Activated CD8-positive, alpha-beta T cell treated with anti-CD3 and anti-CD28 coated beads, Interleukin-2, amount 10 ng/mL, durations not matched to agents 7 days and 5 days (primary cell): ENCODE measurements at regions not wholly inside any gene's neighbourhood (a gene's known extent, or its start where the extent isn't known, plus 50 kb on each side); places are given as distances from the start of the nearest gene placed in this dataset.
"Not testable (repeated sequence)": the region's sequence is repeated elsewhere in the genome, so short reads cannot be mapped to it uniquely, and the experiment has no call there.

Experiments used
- ATAC-seq: fragments of 150-1000 bp; cut with Tn5 transposase; one replicate; pipeline ENCODE4 v1.10.0; 2021; ENCODE audit warnings: moderate library complexity
- CTCF ChIA-PET: fragments of 350-600 bp; sonication (Branson Sonifier 250); formaldehyde crosslinking; loops from one replicate; lab custom pipeline; 2021; ENCODE audit warnings: antibody characterized with exemption; lab: Charles Lee
- POLR2A ChIA-PET: fragments of 350-600 bp; sonication (Branson Sonifier 250); formaldehyde crosslinking; loops from one replicate; lab custom pipeline; 2021; ENCODE audit warnings: antibody characterized with exemption; lab: Charles Lee
- DNase-seq: peaks from one replicate; pipeline ENCODE4 v3.0.0-alpha.2; 2020
- H3K27ac Mint-ChIP-seq: one replicate; pipeline ENCODE4 v1.8.0; 2021; ENCODE audit warnings: mild to moderate bottlenecking, mixed read lengths
- H3K27me3 Mint-ChIP-seq: one replicate; pipeline ENCODE4 v1.8.0; 2021; ENCODE audit warnings: low read depth, mixed read lengths
- H3K36me3 Mint-ChIP-seq: one replicate; pipeline ENCODE4 v1.8.0; 2021; ENCODE audit warnings: low read depth, mixed read lengths
- H3K4me1 Mint-ChIP-seq: one replicate; pipeline ENCODE4 v1.8.0; 2021; ENCODE audit warnings: low read depth, mixed read lengths
- H3K4me3 Mint-ChIP-seq: one replicate; pipeline ENCODE4 v1.8.0; 2021; ENCODE audit warnings: mild to moderate bottlenecking, mixed read lengths
- H3K9me3 Mint-ChIP-seq: one replicate; pipeline ENCODE4 v1.8.0; 2022; ENCODE audit warnings: mixed read lengths; ENCODE audit not compliant: insufficient read depth

DNA sequence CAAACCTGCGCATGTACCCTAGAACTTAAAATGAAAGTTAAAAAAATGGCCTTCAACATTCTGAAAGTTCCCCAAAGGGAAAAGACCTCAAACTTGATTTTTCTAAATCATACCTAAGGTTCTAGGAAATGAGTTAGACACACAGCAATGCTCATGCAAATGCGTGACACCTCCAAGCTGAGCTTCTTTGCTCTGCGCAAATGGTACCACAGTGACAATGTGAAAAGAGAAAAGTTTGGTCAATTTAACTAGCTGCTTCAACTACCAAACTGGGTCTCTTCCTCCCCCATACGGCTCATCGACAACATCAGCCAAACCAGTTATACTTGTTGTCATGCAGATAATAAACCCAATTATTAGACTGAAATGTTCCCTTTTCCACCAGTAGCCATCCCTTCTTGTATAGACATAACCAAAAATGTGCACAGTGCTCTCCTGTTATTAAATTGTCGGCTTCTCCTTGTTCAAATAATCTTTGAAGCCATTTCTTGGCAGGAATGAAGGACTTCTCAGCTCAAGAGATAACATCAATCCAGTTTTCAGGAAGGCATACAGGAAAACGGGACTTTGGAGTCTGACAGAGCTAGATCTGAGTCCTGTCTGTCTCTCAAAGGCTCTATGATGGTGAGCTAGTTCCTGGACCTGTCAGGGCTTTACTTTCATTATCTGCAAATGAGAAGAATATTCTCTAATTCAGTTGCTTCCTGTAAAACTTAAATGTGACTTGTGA lies 185.6 kb upstream of the NR3C1 start:
- ChIA-PET CTCF (interaction anchor here (1.4 to 1.5 kb wide), 2 partner anchors 10 to 12 kb away, joined by 3 to 4 read pairs; no protein-coding TSS in a partner anchor), POLR2A (interaction anchor here (1.3 kb wide), 1 partner anchor 9 kb away, joined by 4 read pairs; no protein-coding TSS in a partner anchor)
- ATAC-seq (no peak), DNase-seq (no peak)
- H3K9me3 Mint-ChIP-seq = no peaks in the 10 kb centered on the region
- H3K27ac Mint-ChIP-seq = peak overlapping the region; percentile 13
- H3K36me3 Mint-ChIP-seq = peaks cover 3% of the 10 kb centered on the region
- H3K4me1 Mint-ChIP-seq = peaks cover 45% of the 10 kb centered on the region
- no peak overlapping the region for H3K4me3 Mint-ChIP-seq
- no peaks in the 10 kb centered on the region for H3K27me3 Mint-ChIP-seq

DNA sequence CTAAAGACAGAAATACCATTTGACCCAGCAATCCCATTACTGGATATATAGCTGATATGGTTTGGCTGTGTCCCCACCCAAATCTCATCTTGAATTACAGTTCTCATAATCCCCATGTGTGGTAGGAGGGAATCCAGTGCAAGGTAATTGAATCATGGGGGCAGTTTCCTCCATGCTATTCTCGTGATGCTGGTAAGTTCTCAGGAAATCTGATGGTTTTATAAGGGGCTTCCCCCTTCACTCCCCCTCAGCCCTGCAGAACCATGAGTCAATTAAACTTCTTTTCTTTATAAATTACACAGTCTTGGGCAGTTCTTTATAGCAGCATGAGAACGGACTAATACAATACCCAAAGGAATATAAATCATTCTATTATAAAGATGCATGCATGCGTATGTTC lies 184.6 kb upstream of the NR3C1 start:
- H3K36me3 Mint-ChIP-seq, CTCF ChIA-PET, H3K27me3 Mint-ChIP-seq, H3K9me3 Mint-ChIP-seq, DNase-seq, H3K27ac Mint-ChIP-seq, ATAC-seq, H3K4me3 Mint-ChIP-seq: not testable (repeated sequence)
- POLR2A ChIA-PET = interaction anchor here (0.5 kb wide), 1 partner anchor 225 kb away, joined by 4 read pairs; no protein-coding TSS in a partner anchor
- H3K4me1 Mint-ChIP-seq = peaks cover 54% of the 10 kb centered on the region

DNA sequence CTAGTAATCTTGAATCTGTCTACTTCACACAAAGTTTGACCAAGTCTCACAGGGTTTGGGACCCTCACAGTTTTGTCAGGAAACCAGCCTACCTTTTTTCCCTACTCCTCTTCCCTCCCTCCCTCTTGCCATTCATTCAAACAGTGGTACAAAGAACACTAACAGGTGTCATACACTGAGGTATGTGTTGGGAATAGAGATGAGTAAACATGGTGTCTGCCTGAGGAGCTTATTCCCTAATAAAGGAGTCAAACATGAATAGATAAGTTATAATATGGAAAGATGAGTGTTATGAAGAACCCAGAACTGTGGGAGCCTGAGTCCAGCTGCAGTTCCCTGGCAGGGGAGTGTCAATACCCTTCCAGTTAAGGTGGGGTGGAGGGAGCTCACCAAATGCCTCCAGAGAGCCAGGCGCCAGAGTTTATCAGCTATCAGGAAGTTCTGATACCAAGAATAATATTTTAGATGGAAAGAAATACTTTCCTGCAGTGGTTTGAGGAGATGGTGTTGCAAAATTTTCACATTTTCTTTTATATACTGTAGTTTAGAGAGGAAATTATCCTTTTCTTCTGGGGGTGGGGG lies 183.4 kb upstream of the NR3C1 start:
- Mint-ChIP-seq H3K27ac (no peak overlapping the region), H3K9me3 (no peaks in the 10 kb centered on the region), H3K36me3 (peaks cover 3% of the 10 kb centered on the region), H3K4me1 (peaks cover 55% of the 10 kb centered on the region), H3K27me3 (no peaks in the 10 kb centered on the region), H3K4me3 (no peak overlapping the region)
- no peak for DNase-seq
- CTCF ChIA-PET = no interaction called here
- POLR2A ChIA-PET = no interaction called here
- no peak for ATAC-seq

DNA sequence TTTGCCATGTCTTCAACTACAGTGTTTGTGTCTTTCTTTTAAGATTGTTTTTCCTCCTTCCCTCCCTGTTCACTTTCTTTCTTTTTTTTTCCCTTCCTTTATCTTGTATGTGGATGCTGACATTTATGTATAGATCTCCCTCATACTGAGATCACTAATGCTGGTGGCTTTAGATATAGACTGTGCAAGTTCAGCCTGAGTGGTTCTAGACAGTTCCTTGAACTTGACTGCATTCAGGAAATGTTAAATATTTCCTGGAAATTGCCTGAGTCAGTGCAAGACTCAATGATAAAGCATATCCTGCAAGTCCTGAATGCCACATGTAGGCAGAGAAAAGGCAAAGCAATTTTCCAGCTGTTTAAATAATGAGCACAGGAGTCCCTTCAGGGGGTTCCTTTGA lies 182.5 kb upstream of the NR3C1 start:
- H3K4me1 Mint-ChIP-seq = peaks cover 55% of the 10 kb centered on the region
- ATAC-seq (peak; percentile 55), DNase-seq (no peak)
- H3K27me3 Mint-ChIP-seq = no peaks in the 10 kb centered on the region
- peak overlapping the region; percentile 0 for H3K4me3 Mint-ChIP-seq
- H3K36me3 Mint-ChIP-seq = peaks cover 3% of the 10 kb centered on the region
- peak overlapping the region; percentile 41 for H3K27ac Mint-ChIP-seq
- no peaks in the 10 kb centered on the region for H3K9me3 Mint-ChIP-seq
- ChIA-PET CTCF (interaction anchor here (1.0 kb wide), 1 partner anchor 239 kb away, joined by 3 read pairs; no protein-coding TSS in a partner anchor), POLR2A (no interaction called here)

DNA sequence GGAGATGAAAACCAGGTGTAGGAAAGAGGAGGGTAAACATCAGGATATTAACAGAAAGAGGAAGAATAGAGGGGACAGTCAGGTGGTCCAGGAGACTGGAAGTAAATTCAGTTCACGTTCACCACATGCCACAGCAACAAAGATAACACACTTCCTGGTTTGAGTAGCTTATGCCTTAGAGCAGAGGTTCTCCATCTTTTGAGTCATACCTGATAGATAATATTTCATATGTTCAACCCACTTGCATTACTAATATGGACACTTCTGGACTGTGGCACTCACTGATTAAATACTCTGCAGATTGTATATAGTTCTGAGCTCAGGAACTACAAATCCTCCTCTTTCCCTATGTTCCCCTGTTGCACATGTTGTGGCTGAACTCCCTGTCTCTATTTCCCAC lies 179.9 kb upstream of the NR3C1 start:
- no peak overlapping the region for H3K27ac Mint-ChIP-seq
- H3K9me3 Mint-ChIP-seq = no peaks in the 10 kb centered on the region
- no peaks in the 10 kb centered on the region for H3K27me3 Mint-ChIP-seq
- DNase-seq = no peak
- no peak overlapping the region for H3K4me3 Mint-ChIP-seq
- ATAC-seq = peak; percentile 48
- POLR2A ChIA-PET = no interaction called here
- peaks cover 42% of the 10 kb centered on the region for H3K4me1 Mint-ChIP-seq
- H3K36me3 Mint-ChIP-seq = no peaks in the 10 kb centered on the region
- CTCF ChIA-PET = no interaction called here

DNA sequence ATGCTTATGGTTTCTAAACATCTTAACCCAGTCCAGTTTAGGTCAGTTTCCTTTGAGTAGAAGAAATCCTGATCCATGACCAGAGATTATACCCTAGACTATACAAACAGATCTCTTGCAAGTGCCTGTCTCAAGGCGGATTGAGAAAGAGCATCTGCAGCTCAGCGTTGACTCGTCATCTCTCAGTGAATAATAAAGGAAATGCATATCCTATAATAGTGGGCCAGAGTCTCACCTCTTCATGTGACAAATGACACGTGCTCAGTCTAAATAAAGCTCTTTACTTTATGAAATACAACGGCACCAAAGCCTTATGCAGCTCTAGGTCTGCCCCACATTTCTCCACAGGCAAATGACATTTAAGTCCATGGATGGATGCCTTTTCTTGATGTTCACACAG lies 179.4 kb upstream of the NR3C1 start:
- Mint-ChIP-seq H3K4me3 (no peak overlapping the region), H3K4me1 (peaks cover 39% of the 10 kb centered on the region), H3K9me3 (no peaks in the 10 kb centered on the region), H3K27me3 (no peaks in the 10 kb centered on the region), H3K27ac (no peak overlapping the region), H3K36me3 (no peaks in the 10 kb centered on the region)
- DNase-seq (no peak), ATAC-seq (no peak)
- POLR2A ChIA-PET = interaction anchor here (0.6 kb wide), 1 partner anchor 16 kb away, joined by 3 read pairs; no protein-coding TSS in a partner anchor
- CTCF ChIA-PET = no interaction called here

DNA sequence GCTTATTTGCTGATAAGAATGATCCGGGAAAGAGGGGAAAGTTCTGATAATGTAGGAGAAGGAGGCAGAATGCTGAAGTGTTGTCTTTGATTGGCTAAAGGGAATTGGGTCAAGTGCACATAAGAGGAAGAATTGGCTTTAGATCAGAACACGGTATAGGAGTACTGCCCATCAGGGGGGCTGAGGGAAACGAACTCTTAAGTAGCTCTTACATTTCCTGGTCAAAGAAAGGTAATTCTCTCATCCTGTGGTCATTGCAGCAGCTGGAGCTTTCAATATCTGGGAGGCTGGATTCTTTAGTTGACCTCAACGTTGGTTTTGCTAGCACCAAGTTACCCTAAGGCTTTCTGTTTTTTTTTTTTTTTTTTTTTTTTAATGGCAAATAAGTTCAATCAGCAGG lies 178.7 kb upstream of the NR3C1 start:
- peaks cover 36% of the 10 kb centered on the region for H3K4me1 Mint-ChIP-seq
- ATAC-seq (no peak), DNase-seq (no peak)
- no peaks in the 10 kb centered on the region for H3K36me3 Mint-ChIP-seq
- no peak overlapping the region for H3K27ac Mint-ChIP-seq
- H3K4me3 Mint-ChIP-seq = no peak overlapping the region
- H3K9me3 Mint-ChIP-seq = no peaks in the 10 kb centered on the region
- POLR2A ChIA-PET = interaction anchor here (0.6 kb wide), 1 partner anchor 16 kb away, joined by 3 read pairs; no protein-coding TSS in a partner anchor
- H3K27me3 Mint-ChIP-seq = no peaks in the 10 kb centered on the region
- CTCF ChIA-PET = no interaction called here

DNA sequence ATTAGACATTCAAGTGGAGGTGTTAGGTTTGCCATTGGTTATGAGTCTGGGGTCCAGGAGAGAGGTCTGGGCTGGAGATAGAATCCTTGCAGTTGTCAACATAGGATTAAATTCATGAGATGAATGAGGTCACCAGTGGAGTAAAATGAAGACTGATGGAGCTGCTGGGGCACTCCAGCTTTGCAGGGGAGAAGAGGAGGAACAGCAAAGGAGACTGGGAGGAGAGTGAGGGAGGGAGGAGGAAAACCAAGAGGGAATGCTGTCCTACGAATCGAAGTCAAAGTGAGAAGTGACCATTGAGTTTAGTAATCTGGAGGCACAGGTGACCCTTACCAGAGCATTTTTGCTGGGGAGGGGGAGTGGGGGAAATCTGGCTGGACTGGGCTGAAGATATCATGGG lies 178.2 kb upstream of the NR3C1 start:
- CTCF ChIA-PET = no interaction called here
- POLR2A ChIA-PET = no interaction called here

DNA sequence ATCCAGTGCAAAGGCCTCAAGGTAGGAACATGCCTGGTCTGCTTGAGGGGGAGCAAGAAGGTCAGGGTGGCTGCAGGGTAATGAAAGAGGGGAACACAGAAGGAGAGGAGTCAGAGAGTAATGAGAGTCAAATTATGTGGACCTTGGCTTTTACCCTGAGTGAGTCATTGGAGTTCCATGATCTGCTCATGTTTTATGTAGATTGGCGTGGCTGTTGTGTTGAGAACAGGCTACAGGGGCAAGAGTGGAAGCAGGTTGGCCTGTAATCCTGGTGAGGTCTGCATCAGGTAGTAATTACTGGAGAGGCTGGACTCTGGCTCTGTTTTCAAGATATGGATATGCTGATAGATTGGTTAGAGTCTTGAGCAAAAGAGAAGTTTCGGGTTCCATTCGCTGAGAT lies 177.7 kb upstream of the NR3C1 start:
- Mint-ChIP-seq H3K27ac (no peak overlapping the region), H3K4me1 (peaks cover 27% of the 10 kb centered on the region), H3K27me3 (no peaks in the 10 kb centered on the region), H3K36me3 (no peaks in the 10 kb centered on the region), H3K9me3 (no peaks in the 10 kb centered on the region), H3K4me3 (no peak overlapping the region)
- CTCF ChIA-PET = no interaction called here
- no peak for DNase-seq
- ATAC-seq = no peak
- POLR2A ChIA-PET = no interaction called here

More for the DNA sequence above, 178.2 kb upstream of the NR3C1 start:
- DNase-seq (no peak), ATAC-seq (no peak)
- Mint-ChIP-seq H3K27ac (no peak overlapping the region), H3K9me3 (no peaks in the 10 kb centered on the region), H3K4me1 (peaks cover 32% of the 10 kb centered on the region), H3K4me3 (no peak overlapping the region), H3K36me3 (no peaks in the 10 kb centered on the region), H3K27me3 (no peaks in the 10 kb centered on the region)

DNA sequence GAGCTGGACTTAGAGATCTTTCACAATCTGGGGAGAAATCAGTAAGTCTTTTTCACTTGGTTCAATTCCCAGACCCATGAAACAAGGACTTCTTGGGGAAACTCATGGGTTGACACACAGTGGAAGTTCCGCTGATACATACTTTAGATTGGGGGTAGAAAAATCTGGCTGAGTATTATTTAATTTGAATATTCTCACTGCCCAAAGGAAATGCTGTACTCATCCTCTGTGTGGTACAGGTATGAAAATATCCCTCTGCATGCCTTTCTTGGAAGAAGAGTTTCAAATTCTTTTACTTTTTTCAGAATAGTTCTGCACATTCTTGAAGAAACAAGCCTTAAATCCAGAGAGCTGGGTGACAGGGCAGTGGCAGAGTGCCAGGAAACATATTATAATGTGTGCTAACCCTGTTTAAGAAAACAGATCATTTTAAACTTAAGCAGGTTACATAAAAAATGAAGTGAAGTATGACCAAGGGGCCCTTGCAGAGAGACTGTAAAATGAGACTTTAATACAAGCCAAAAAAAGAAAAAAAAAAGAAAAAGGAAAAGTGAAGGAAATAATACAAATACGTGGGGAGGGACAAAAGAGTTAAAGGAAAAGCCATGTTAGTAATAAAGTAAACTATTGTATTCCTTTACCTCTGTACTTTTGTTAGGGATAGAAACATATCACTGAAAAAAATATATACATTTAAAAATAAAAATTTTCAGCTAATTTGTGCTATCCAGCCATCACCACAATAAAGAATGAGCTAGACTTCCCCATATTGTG lies 173.4 kb upstream of the NR3C1 start:
- no peak for ATAC-seq
- ChIA-PET CTCF (interaction anchor here (1.3 kb wide), 1 partner anchor 13 kb away, joined by 4 read pairs; no protein-coding TSS in a partner anchor), POLR2A (no interaction called here)
- Mint-ChIP-seq H3K9me3 (no peaks in the 10 kb centered on the region), H3K36me3 (no peaks in the 10 kb centered on the region), H3K27ac (no peak overlapping the region), H3K27me3 (peaks cover 8% of the 10 kb centered on the region), H3K4me1 (no peaks in the 10 kb centered on the region), H3K4me3 (no peak overlapping the region)
- no peak for DNase-seq

DNA sequence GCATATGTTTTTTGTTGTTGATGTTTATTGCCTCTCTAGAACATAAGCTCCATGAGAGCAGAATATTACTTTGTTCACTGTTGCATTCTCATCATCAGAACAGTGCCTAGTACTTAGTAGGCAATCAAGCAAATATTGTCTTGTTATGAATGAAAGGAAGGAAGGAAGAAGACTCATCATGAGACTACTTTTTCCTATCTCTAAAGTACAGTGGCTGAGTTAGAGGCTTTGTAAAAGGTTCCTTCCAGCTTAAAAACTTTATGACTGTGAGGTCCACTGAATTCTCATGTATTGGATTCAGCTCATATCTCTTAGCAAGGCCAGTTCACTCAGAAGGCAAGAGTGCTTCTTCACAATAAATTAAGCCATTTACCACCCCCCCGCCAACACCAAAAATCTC lies 171.8 kb upstream of the NR3C1 start:
- Mint-ChIP-seq H3K27ac (no peak overlapping the region), H3K4me1 (no peaks in the 10 kb centered on the region), H3K4me3 (no peak overlapping the region), H3K36me3 (no peaks in the 10 kb centered on the region), H3K27me3 (peaks cover 10% of the 10 kb centered on the region), H3K9me3 (no peaks in the 10 kb centered on the region)
- DNase-seq (no peak), ATAC-seq (no peak)
- ChIA-PET POLR2A (no interaction called here), CTCF (no interaction called here)

DNA sequence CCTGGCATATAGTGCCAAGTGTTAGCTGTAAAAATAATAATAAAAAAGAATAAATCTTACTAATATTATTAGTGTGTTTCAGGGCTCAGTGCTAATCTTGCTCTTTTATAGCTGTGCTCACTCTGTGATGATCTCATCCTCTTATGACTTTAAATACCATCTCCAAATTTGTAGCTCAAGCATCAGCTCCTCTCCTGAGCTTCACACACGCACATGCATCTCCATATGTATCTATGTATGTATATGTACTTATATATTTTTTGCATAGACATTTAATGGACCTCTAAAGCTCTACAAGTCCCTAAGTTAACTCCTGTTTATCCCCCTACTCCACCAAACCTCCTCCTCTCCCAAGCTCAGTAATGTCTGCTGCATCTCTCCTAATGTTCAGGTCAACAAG lies 170.8 kb upstream of the NR3C1 start:
- ATAC-seq (no peak), DNase-seq (no peak)
- no peak overlapping the region for H3K27ac Mint-ChIP-seq
- CTCF ChIA-PET = no interaction called here
- POLR2A ChIA-PET = no interaction called here
- H3K9me3 Mint-ChIP-seq = no peaks in the 10 kb centered on the region
- H3K4me1 Mint-ChIP-seq = no peaks in the 10 kb centered on the region
- peaks cover 10% of the 10 kb centered on the region for H3K27me3 Mint-ChIP-seq
- H3K4me3 Mint-ChIP-seq = no peak overlapping the region
- H3K36me3 Mint-ChIP-seq = no peaks in the 10 kb centered on the region
